H1 (cell line): ENCODE measurements at regions not wholly inside any gene's neighbourhood (a gene's known extent, or its start where the extent isn't known, plus 50 kb on each side); places are given as distances from the start of the nearest gene placed in this dataset.

ENCODE experiments used
- ASH2L ChIP-seq: fragments of 200-600, 300-600 bp; sonication (generic); IDR thresholded peaks from one replicate; pipeline ENCODE4 v1.7.1; 2017; ENCODE audit warnings: low read length
- ATF3 ChIP-seq: IDR thresholded peaks from 2 replicates; pipeline ENCODE4 v1.6.1; 2011; ENCODE audit warnings: low read depth, mild to moderate bottlenecking, low read length; ENCODE audit not compliant: insufficient read depth
- BRCA1 ChIP-seq: IDR thresholded peaks from 2 replicates; pipeline ENCODE4 v1.6.1; 2012; ENCODE audit warnings: low read depth, low read length, improper control_type of control experiment
- CHD2 ChIP-seq: IDR thresholded peaks from 2 replicates; pipeline ENCODE4 v1.6.1; 2012; ENCODE audit warnings: low read length, improper control_type of control experiment
- CTCF ChIP-seq, 3 experiments: IDR thresholded peaks; 1 replicate in 2 of 3; 2 replicates in 1 of 3; pipeline versions ENCODE4 v1.5.1 to v1.6.1; 2011; ENCODE audit warnings: low read length in 3 of 3, mild to moderate bottlenecking in 3 of 3, inconsistent platforms in 2 of 3, low read depth in 1 of 3, moderate library complexity in 1 of 3; ENCODE audit not compliant: insufficient read depth in 1 of 3; ENCODE audit errors: control extremely low read depth in 1 of 3
- NANOG ChIP-seq: IDR thresholded peaks from 2 replicates; pipeline ENCODE4 v1.6.1; 2011; ENCODE audit warnings: low read length, low read depth, mild to moderate bottlenecking, inconsistent platforms; ENCODE audit not compliant: insufficient read depth, poor library complexity, severe bottlenecking
- PHF8 ChIP-seq: fragments of 200-600 bp; sonication (generic); conservative IDR thresholded peaks from 2 replicates; pipeline ENCODE4 v1.7.1; 2012; ENCODE audit warnings: low read depth, mild to moderate bottlenecking, inconsistent platforms, low read length, moderate library complexity
- POLR2A ChIP-seq, 2 experiments: IDR thresholded peaks; 1 replicate in 1 of 2; 2 replicates in 1 of 2; pipeline ENCODE4 v1.6.1; 2011; ENCODE audit warnings: low read depth in 2 of 2, low read length in 2 of 2, mild to moderate bottlenecking in 2 of 2; ENCODE audit errors: control extremely low read depth in 1 of 2
- POU5F1 ChIP-seq: IDR thresholded peaks from 2 replicates; pipeline ENCODE4 v1.6.1; 2011; ENCODE audit warnings: low read depth, mild to moderate bottlenecking, low read length, moderate library complexity
- RAD21 ChIP-seq, 2 experiments: IDR thresholded peaks in 1 of 2; conservative IDR thresholded peaks in 1 of 2; 2 replicates each; pipeline ENCODE4 v1.6.1; 2011; ENCODE audit warnings: low read depth in 2 of 2, low read length in 2 of 2, improper control_type of control experiment in 1 of 2, inconsistent platforms in 1 of 2, mild to moderate bottlenecking in 1 of 2, moderate library complexity in 1 of 2
- RFX5 ChIP-seq: IDR thresholded peaks from 2 replicates; pipeline ENCODE4 v1.6.1; 2011; ENCODE audit warnings: low read depth, low read length, improper control_type of control experiment, borderline replicate concordance
- SAP30 ChIP-seq: fragments of 300-600 bp; sonication (generic); IDR thresholded peaks from 2 replicates; pipeline ENCODE4 v1.7.1; 2012; ENCODE audit warnings: low read length, moderate library complexity, mild to moderate bottlenecking, inconsistent platforms; ENCODE audit not compliant: insufficient read depth, insufficient replicate concordance
- SIN3A ChIP-seq, 2 experiments: IDR thresholded peaks in 1 of 2; conservative IDR thresholded peaks in 1 of 2; 2 replicates each; pipeline ENCODE4 v1.6.1; 2011 to 2012; ENCODE audit warnings: low read length in 2 of 2, improper control_type of control experiment in 1 of 2, low read depth in 1 of 2, mild to moderate bottlenecking in 1 of 2
- SIRT6 ChIP-seq: IDR thresholded peaks from one replicate; pipeline ENCODE4 v1.7.1; 2012; ENCODE audit warnings: low read length, inconsistent platforms
- SP2 ChIP-seq: IDR thresholded peaks from 2 replicates; pipeline ENCODE4 v1.6.1; 2012; ENCODE audit warnings: mild to moderate bottlenecking, low read length, inconsistent platforms
- TAF1 ChIP-seq: IDR thresholded peaks from 2 replicates; pipeline ENCODE4 v1.6.1; 2011; ENCODE audit warnings: mild to moderate bottlenecking, low read depth, low read length
- TBP ChIP-seq: IDR thresholded peaks from 2 replicates; pipeline ENCODE4 v1.6.1; 2011; ENCODE audit warnings: low read depth, low read length, improper control_type of control experiment
- YY1 ChIP-seq: IDR thresholded peaks from 2 replicates; pipeline ENCODE4 v1.6.1; 2011; ENCODE audit warnings: low read depth, mild to moderate bottlenecking, low read length

GRCh38 chr15:85847031-85847430 is 52.3 kb upstream of the KLHL25 start (continued):
- no peak for TF ChIP-seq NANOG
- TF ChIP-seq SAP30: no peak
- no peak for TF ChIP-seq PHF8
- no peak for TF ChIP-seq ATF3
- TF ChIP-seq CTCF (IDR thresholded peaks at IDR 0.05; ENCODE audit: control extremely low read depth in 1 of 3, insufficient read depth in 1 of 3, low read depth in 1 of 3, low read length in 3 of 3): no peak
- TF ChIP-seq RAD21 (IDR thresholded peaks at IDR 0.05 in 1 of 2, conservative IDR thresholded peaks at IDR 0.05 in 1 of 2; ENCODE audit: low read depth in 2 of 2, low read length in 2 of 2): no peak
- TF ChIP-seq ASH2L: no peak
- TF ChIP-seq CHD2: no peak
- TF ChIP-seq YY1: no peak
- TF ChIP-seq TBP: no peak
- no peak for TF ChIP-seq TAF1
- TF ChIP-seq BRCA1: no peak
- TF ChIP-seq SP2: no peak
- no peak for TF ChIP-seq SIRT6
- TF ChIP-seq SIN3A (conservative IDR thresholded peaks at IDR 0.05 in 1 of 2, IDR thresholded peaks at IDR 0.05 in 1 of 2; ENCODE audit: low read depth in 1 of 2, low read length in 2 of 2): no peak
- TF ChIP-seq POU5F1: no peak
- TF ChIP-seq POLR2A (IDR thresholded peaks at IDR 0.05; ENCODE audit: control extremely low read depth in 1 of 2, low read depth in 2 of 2, low read length in 2 of 2): no peak
- no peak for TF ChIP-seq RFX5
- TF ChIP-seq, all 59 proteins: peak for 0
